ENCODE measurements at regions not wholly inside any gene's neighbourhood (a gene's known extent, or its start where the extent isn't known, plus 50 kb on each side); places are given as distances from the start of the nearest gene placed in this dataset.

DNA sequence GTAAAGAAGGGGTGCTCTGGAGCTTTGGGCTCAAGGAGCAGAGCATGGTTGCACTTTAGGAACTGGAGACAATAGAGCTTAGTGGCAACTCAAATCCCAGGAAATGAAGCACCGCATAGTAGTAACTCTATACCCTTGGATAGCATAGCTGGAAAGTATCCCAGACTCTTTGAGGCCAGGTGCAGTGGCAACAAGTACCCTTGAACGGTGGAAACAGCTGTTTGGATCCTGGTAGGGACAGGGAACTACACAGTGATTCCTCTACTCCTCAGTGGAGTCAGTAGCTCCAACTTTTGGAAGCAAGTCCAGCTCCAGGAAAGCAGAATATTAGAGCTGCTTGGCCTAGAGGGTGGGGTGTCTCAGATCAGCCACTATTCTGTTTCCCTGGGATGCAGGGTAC lies 129.0 kb upstream of the WSCD2 start (continued):
- no peak for TF ChIP-seq REST (IDR thresholded peaks at IDR 0.05)
- no peak for TF ChIP-seq EHF (CRISPR knock-in tag; IDR thresholded peaks at IDR 0.05)
- no peak for TF ChIP-seq SREBF2 (IDR thresholded peaks at IDR 0.05)
- TF ChIP-seq KDM5A (IDR thresholded peaks at IDR 0.05): no peak
- TF ChIP-seq POLR2A (IDR thresholded peaks at IDR 0.05; ENCODE audit: low read length): no peak
- no peak for TF ChIP-seq RFX5 (IDR thresholded peaks at IDR 0.05)

GRCh38 chr12:108004319-108004718 lies 124.8 kb upstream of the WSCD2 start:
- no peak overlapping the region for H3K27ac ChIP-seq
- no peak overlapping the region for H3K4me3 ChIP-seq
- ChIA-PET CTCF (no interaction called here), POLR2A (no interaction called here)
- TF ChIP-seq REST (IDR thresholded peaks at IDR 0.05) (peak; percentile 89), NFE2L2 (conservative IDR thresholded peaks at IDR 0.05; ENCODE audit: low read length) (no peak)
- H3K9me3 ChIP-seq: no peaks in the 10 kb centered on the region; the same call in 2 of the 3 replicates
- DNase-seq (ENCODE audit: low read depth in 1 of 2, low spot score in 1 of 2) (no peak), ATAC-seq (0 out of 6 replicates have a peak, but pooled peaks of 1 of the 2 experiments have one; percentile 13), FAIRE-seq (no peak)
- WGBS (ENCODE audit: missing lambda C conversion rate): 4% methylated on average over 1 of the region's 1 CpG
- H3K4me1 ChIP-seq: no peaks in the 10 kb centered on the region
- H3K4me2 ChIP-seq: no peak overlapping the region

GRCh38 chr12:108008163-108008905 lies 120.8 kb upstream of the WSCD2 start:
- FAIRE-seq (no peak), ATAC-seq (no peak), DNase-seq (ENCODE audit: low read depth in 1 of 2, low spot score in 1 of 2) (no peak)
- no peaks in the 10 kb centered on the region for H3K9me3 ChIP-seq
- H3K27ac ChIP-seq: no peak overlapping the region
- ChIA-PET CTCF (interaction anchor here (0.6 kb wide), 1 partner anchor 503 kb away, joined by 3 read pairs; no protein-coding TSS in a partner anchor), POLR2A (no interaction called here)
- TF ChIP-seq FOSB (CRISPR knock-in tag; IDR thresholded peaks at IDR 0.05) (no peak), POLR2A (IDR thresholded peaks at IDR 0.05; ENCODE audit: low read length) (no peak), RARB (CRISPR knock-in tag; IDR thresholded peaks at IDR 0.05) (no peak), GATA3 (IDR thresholded peaks at IDR 0.05; ENCODE audit: borderline replicate concordance) (no peak), KDM1A (IDR thresholded peaks at IDR 0.05; ENCODE audit: low read depth) (no peak), HDAC2 (IDR thresholded peaks at IDR 0.05) (no peak), RNF2 (IDR thresholded peaks at IDR 0.05; ENCODE audit: borderline replicate concordance, low read depth) (no peak), CHD4 (IDR thresholded peaks at IDR 0.05; ENCODE audit: borderline replicate concordance) (no peak), CHD2 (IDR thresholded peaks at IDR 0.05; ENCODE audit: low read length, partially characterized antibody) (no peak), CBX8 (IDR thresholded peaks at IDR 0.05) (no peak), E2F6 (IDR thresholded peaks at IDR 0.05; ENCODE audit: borderline replicate concordance, low read depth) (no peak), ZNF302 (CRISPR knock-in tag; IDR thresholded peaks at IDR 0.05) (no peak), RAD21 (conservative IDR thresholded peaks at IDR 0.05 in 1 of 2, IDR thresholded peaks at IDR 0.05 in 1 of 2) (no peak), CTCF (IDR thresholded peaks at IDR 0.05) (no peak), RFX5 (IDR thresholded peaks at IDR 0.05) (no peak), HOXB5 (CRISPR knock-in tag; IDR thresholded peaks at IDR 0.05) (no peak), FOSL2 (IDR thresholded peaks at IDR 0.05) (no peak), FOSL2 (CRISPR knock-in tag; IDR thresholded peaks at IDR 0.05) (no peak), ATOH8 (CRISPR knock-in tag; IDR thresholded peaks at IDR 0.05; ENCODE audit: low read depth) (no peak), CEBPB (IDR thresholded peaks at IDR 0.05) (no peak), KDM5A (IDR thresholded peaks at IDR 0.05) (no peak)
- no peak overlapping the region for H3K4me2 ChIP-seq
- WGBS (ENCODE audit: missing lambda C conversion rate): 3% methylated on average over 2 of the region's 2 CpGs
- no peaks in the 10 kb centered on the region for H3K4me1 ChIP-seq
- H3K4me3 ChIP-seq: no peak overlapping the region

Data from A549 (cell line).